Neuronal stem cell (in vitro differentiated cells): ENCODE measurements at regions not wholly inside any gene's neighbourhood (a gene's known extent, or its start where the extent isn't known, plus 50 kb on each side); places are given as distances from the start of the nearest gene placed in this dataset.

Experiments
- DNase-seq: peaks from one replicate; pipeline ENCODE4 v3.0.0-alpha.2; 2013; ENCODE audit warnings: low spot score
- H2AFZ ChIP-seq: one replicate; pipeline ENCODE4 v1.6.1; 2013; ENCODE audit warnings: mild to moderate bottlenecking, low read length, inconsistent platforms
- H2AK5ac ChIP-seq: 2 replicates; pipeline ENCODE4 v1.6.1; 2013; ENCODE audit warnings: low read depth, mild to moderate bottlenecking, inconsistent platforms, low read length, moderate library complexity, mixed read lengths
- H2BK120ac ChIP-seq: 2 replicates; pipeline ENCODE4 v1.6.1; 2013; ENCODE audit warnings: low read depth, mild to moderate bottlenecking, inconsistent platforms, low read length, moderate library complexity, mixed read lengths
- H2BK12ac ChIP-seq: one replicate; pipeline ENCODE4 v1.6.1; 2013; ENCODE audit warnings: low read length, inconsistent platforms
- H2BK15ac ChIP-seq: 2 replicates; pipeline ENCODE4 v1.6.1; 2013; ENCODE audit warnings: mild to moderate bottlenecking, low read length, inconsistent platforms, mixed read lengths
- H2BK5ac ChIP-seq: one replicate; pipeline ENCODE4 v1.6.1; 2013; ENCODE audit warnings: inconsistent platforms, mild to moderate bottlenecking, low read length, moderate library complexity
- H3K14ac ChIP-seq: one replicate; pipeline ENCODE4 v1.6.1; 2013; ENCODE audit warnings: low read length, inconsistent platforms
- H3K18ac ChIP-seq: 2 replicates; pipeline ENCODE4 v1.6.1; 2013; ENCODE audit warnings: low read length, inconsistent platforms
- H3K23ac ChIP-seq: 2 replicates; pipeline ENCODE4 v1.6.1; 2013; ENCODE audit warnings: low read depth, mild to moderate bottlenecking, mixed read lengths, low read length, inconsistent platforms; ENCODE audit not compliant: poor library complexity
- H3K27ac ChIP-seq: replicated peaks from 3 replicates; pipeline ENCODE4 v1.5.1; 2013; ENCODE audit warnings: low read length, inconsistent platforms
- H3K27me3 ChIP-seq, 3 experiments: 2 replicates each; pipeline ENCODE4 v1.6.1; 2013; ENCODE audit warnings: low read length in 3 of 3, mild to moderate bottlenecking in 2 of 3, inconsistent platforms in 1 of 3, low read depth in 1 of 3, mixed read lengths in 1 of 3, moderate library complexity in 1 of 3; ENCODE audit not compliant: control insufficient read depth in 3 of 3, insufficient read depth in 3 of 3
- H3K36me3 ChIP-seq, 2 donors: replicated peaks in 1 of 2; 2 replicates each; pipeline ENCODE4 v1.6.1; 2013; ENCODE audit warnings: low read length in 2 of 2; ENCODE audit not compliant: control insufficient read depth in 2 of 2, insufficient read depth in 2 of 2
- H3K4ac ChIP-seq: 2 replicates; pipeline ENCODE4 v1.6.1; 2013; ENCODE audit warnings: inconsistent platforms, mild to moderate bottlenecking, low read length, moderate library complexity
- H3K4me1 ChIP-seq, 2 donors: 1 replicate in 1 of 2; 2 replicates in 1 of 2; pipeline ENCODE4 v1.6.1; 2013; ENCODE audit warnings: low read length in 2 of 2, low read depth in 1 of 2; ENCODE audit not compliant: control insufficient read depth in 2 of 2, insufficient read depth in 1 of 2
- H3K4me2 ChIP-seq: one replicate; pipeline ENCODE4 v1.6.1; 2013; ENCODE audit warnings: mild to moderate bottlenecking, low read length, inconsistent platforms; ENCODE audit not compliant: insufficient read depth, poor library complexity, severe bottlenecking
- H3K4me3 ChIP-seq, 2 donors: 2 replicates each; pipeline ENCODE4 v1.5.1; 2013; ENCODE audit warnings: low read length in 2 of 2, mild to moderate bottlenecking in 2 of 2, inconsistent platforms in 1 of 2, moderate library complexity in 1 of 2
- H3K79me1 ChIP-seq: one replicate; pipeline ENCODE4 v1.6.1; 2013; ENCODE audit warnings: low read depth, mild to moderate bottlenecking, inconsistent platforms, low read length, moderate library complexity
- H3K9ac ChIP-seq: one replicate; pipeline ENCODE4 v1.6.1; 2013; ENCODE audit warnings: mild to moderate bottlenecking, low read depth, low read length, inconsistent platforms; ENCODE audit not compliant: poor library complexity
- H3K9me3 ChIP-seq, 2 donors: replicated peaks in 1 of 2; 2 replicates each; pipeline versions ENCODE3 to v1.6.1; 2013; ENCODE audit warnings: low read length in 2 of 2, mild to moderate bottlenecking in 2 of 2, inconsistent platforms in 1 of 2, low read depth in 1 of 2, mixed read lengths in 1 of 2, moderate library complexity in 1 of 2; ENCODE audit not compliant: control insufficient read depth in 2 of 2, insufficient read depth in 1 of 2
- H4K8ac ChIP-seq: one replicate; pipeline ENCODE4 v1.6.1; 2013; ENCODE audit warnings: low read depth, mild to moderate bottlenecking, inconsistent platforms, low read length, moderate library complexity
- H4K91ac ChIP-seq: one replicate; pipeline ENCODE4 v1.6.1; 2013; ENCODE audit warnings: low read length, low read depth, mild to moderate bottlenecking, inconsistent platforms; ENCODE audit not compliant: poor library complexity
- WGBS, 2 donors: extraction: QIAGEN DNeasy Blood & Tissue Kit; methylation state at CpG; one replicate each; pipeline ENCODE4 v1.1.7; 2013; ENCODE audit warnings: missing lambda C conversion rate in 2 of 2, mixed read lengths in 1 of 2; ENCODE audit not compliant: insufficient read length in 2 of 2, insufficient replicate concordance in 1 of 2; ENCODE audit errors: extremely low coverage in 2 of 2; 5-methylcytosine and 5-hydroxymethylcytosine counted together

DNA sequence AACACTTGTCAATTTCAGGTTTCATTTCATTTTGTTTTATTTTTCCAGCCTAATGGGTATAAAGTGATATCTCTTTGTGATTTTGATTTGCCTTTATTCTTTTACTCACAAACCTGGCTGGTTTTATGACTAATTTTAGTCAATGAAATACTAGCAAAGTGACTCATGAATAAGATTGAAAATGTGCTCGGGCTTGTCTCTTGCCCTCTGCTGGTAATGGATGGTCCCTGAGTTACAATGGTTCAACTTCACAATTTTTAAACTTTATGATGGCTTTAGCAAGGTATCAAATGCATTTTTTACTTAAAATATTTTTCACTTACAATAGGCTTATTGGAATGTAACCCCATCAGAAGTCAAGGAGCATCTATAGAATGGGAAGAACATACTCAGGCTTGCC is 431.4 kb upstream of the CCNG1 start:
- no peak overlapping the region for H3K4ac ChIP-seq
- H4K8ac ChIP-seq = no peak overlapping the region
- no peak overlapping the region for H2BK5ac ChIP-seq
- no peak overlapping the region for H3K18ac ChIP-seq
- H3K27ac ChIP-seq = no peak overlapping the region
- H2BK15ac ChIP-seq = no peak overlapping the region
- H2BK12ac ChIP-seq = no peak overlapping the region
- H3K4me1 ChIP-seq = no peaks in the 10 kb centered on the region
- H3K9me3 ChIP-seq = no peaks in the 10 kb centered on the region
- H3K4me2 ChIP-seq = no peak overlapping the region
- no peaks in the 10 kb centered on the region for H3K36me3 ChIP-seq
- no peaks in the 10 kb centered on the region for H3K27me3 ChIP-seq
- WGBS, 2 donors = no CpG with 5 or more reads among the region's 1 CpG
- H4K91ac ChIP-seq = no peak overlapping the region
- no peak overlapping the region for H3K9ac ChIP-seq
- no peak overlapping the region for H3K23ac ChIP-seq
- H2BK120ac ChIP-seq = no peak overlapping the region
- H2AK5ac ChIP-seq = no peak overlapping the region
- H3K79me1 ChIP-seq = no peaks in the 10 kb centered on the region
- H3K4me3 ChIP-seq = no peak overlapping the region
- no peak overlapping the region for H3K14ac ChIP-seq
- DNase-seq = no peak
- no peak overlapping the region for H2AFZ ChIP-seq

- H3K27ac ChIP-seq = no peak overlapping the region
- no peaks in the 10 kb centered on the region for H3K36me3 ChIP-seq
- no peaks in the 10 kb centered on the region for H3K4me1 ChIP-seq
- no peak overlapping the region for H2BK120ac ChIP-seq
- no peak overlapping the region for H3K18ac ChIP-seq
- no peak overlapping the region for H3K23ac ChIP-seq
- H2BK12ac ChIP-seq = no peak overlapping the region
- no peak overlapping the region for H3K4me2 ChIP-seq
- no CpG with 5 or more reads among the region's 1 CpG for WGBS, 2 donors
- H4K8ac ChIP-seq = no peak overlapping the region
- no peaks in the 10 kb centered on the region for H3K9me3 ChIP-seq
- DNase-seq = no peak
- no peaks in the 10 kb centered on the region for H3K27me3 ChIP-seq
- H3K4ac ChIP-seq = no peak overlapping the region
- no peak overlapping the region for H2AK5ac ChIP-seq
- H2BK5ac ChIP-seq = no peak overlapping the region
- no peak overlapping the region for H2AFZ ChIP-seq
- H3K4me3 ChIP-seq = no peak overlapping the region
- no peak overlapping the region for H4K91ac ChIP-seq
- H3K79me1 ChIP-seq = no peaks in the 10 kb centered on the region
- no peak overlapping the region for H2BK15ac ChIP-seq
- H3K9ac ChIP-seq = no peak overlapping the region
- no peak overlapping the region for H3K14ac ChIP-seq
Observed at GRCh38 chr5:163022582-163023128, 414.7 kb upstream of the CCNG1 start.

DNA sequence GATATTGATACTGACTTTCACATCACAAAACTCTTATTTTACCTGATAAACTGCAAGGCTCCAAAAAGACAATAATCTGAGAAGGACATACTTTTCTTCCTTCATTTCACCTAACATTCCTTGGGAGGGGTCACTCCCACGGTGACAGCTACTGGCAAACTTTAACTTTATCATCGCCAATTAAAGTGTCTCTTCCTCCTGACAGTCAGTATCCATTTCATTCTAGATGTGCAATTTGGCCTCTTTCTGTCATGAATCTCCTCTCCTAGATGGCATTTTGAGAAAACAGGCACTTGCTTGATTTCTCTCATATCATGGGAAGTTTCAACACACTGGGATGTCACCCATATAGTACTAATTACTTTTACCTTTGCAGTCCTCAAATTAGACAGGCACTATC is 413.5 kb upstream of the CCNG1 start:
- Histone ChIP-seq H3K4ac (no peak overlapping the region), H2BK12ac (no peak overlapping the region), H3K36me3 (no peaks in the 10 kb centered on the region), H2AK5ac (no peak overlapping the region), H3K79me1 (no peaks in the 10 kb centered on the region), H3K23ac (no peak overlapping the region), H4K91ac (no peak overlapping the region), H2BK120ac (no peak overlapping the region), H3K4me3 (no peak overlapping the region), H2AFZ (no peak overlapping the region), H4K8ac (no peak overlapping the region), H3K27me3 (no peaks in the 10 kb centered on the region), H3K4me2 (no peak overlapping the region), H3K4me1 (no peaks in the 10 kb centered on the region), H3K9me3 (no peaks in the 10 kb centered on the region), H3K18ac (no peak overlapping the region), H2BK15ac (no peak overlapping the region), H3K14ac (no peak overlapping the region), H3K27ac (no peak overlapping the region), H2BK5ac (no peak overlapping the region), H3K9ac (no peak overlapping the region)
- DNase-seq = no peak
- WGBS, 2 donors = no CpG with 5 or more reads among the region's 2 CpGs

GRCh38 chr5:163024936-163025335 is 412.5 kb upstream of the CCNG1 start:
- H3K4me3 ChIP-seq = no peak overlapping the region
- no peak overlapping the region for H2AK5ac ChIP-seq
- H2BK120ac ChIP-seq = no peak overlapping the region
- no peak overlapping the region for H3K18ac ChIP-seq
- no peak overlapping the region for H3K9ac ChIP-seq
- H3K4me1 ChIP-seq = no peaks in the 10 kb centered on the region
- no peak overlapping the region for H2AFZ ChIP-seq
- DNase-seq = no peak
- no peaks in the 10 kb centered on the region for H3K27me3 ChIP-seq
- WGBS, 2 donors = no CpG with 5 or more reads among the region's 7 CpGs
- H3K4me2 ChIP-seq = no peak overlapping the region
- H4K91ac ChIP-seq = no peak overlapping the region
- H2BK15ac ChIP-seq = no peak overlapping the region
- H3K23ac ChIP-seq = no peak overlapping the region
- no peak overlapping the region for H4K8ac ChIP-seq
- no peak overlapping the region for H3K4ac ChIP-seq
- no peaks in the 10 kb centered on the region for H3K9me3 ChIP-seq
- H3K27ac ChIP-seq = no peak overlapping the region
- H3K79me1 ChIP-seq = no peaks in the 10 kb centered on the region
- no peak overlapping the region for H2BK12ac ChIP-seq
- H3K36me3 ChIP-seq = no peaks in the 10 kb centered on the region
- H2BK5ac ChIP-seq = no peak overlapping the region
- H3K14ac ChIP-seq = no peak overlapping the region
